ENCODE measurements at regions not wholly inside any gene's neighbourhood (a gene's known extent, or its start where the extent isn't known, plus 50 kb on each side); places are given as distances from the start of the nearest gene placed in this dataset.

DNA sequence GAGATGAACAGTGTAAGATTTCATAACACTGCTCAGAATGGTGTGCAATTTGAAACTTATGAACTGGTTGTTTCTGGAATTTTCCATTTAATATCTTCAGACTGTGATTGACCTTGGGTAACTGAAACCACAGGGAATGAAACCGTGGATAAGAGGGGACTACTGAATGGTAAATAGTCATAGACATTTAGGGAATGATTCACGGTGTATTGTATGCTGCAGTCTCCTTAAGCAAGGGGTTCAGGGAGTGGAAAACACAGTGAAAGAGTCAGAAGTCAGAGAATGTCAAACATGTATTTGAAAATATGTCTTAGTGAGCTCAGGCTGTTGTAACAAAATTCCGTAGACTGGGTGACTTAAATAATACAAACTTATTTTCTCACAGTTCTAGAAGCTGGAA, 398.2 kb upstream of the DIPK2B start:
- Histone ChIP-seq H3K4me1 (ENCODE audit: control insufficient read depth, insufficient read depth, low read length) (no peaks in the 10 kb centered on the region), H3K27ac (ENCODE audit: low read length) (no peak overlapping the region), H3K27me3 (ENCODE audit: control insufficient read depth, insufficient read depth, low read length) (no peaks in the 10 kb centered on the region), H3K9me3 (ENCODE audit: control insufficient read depth, insufficient read depth, low read depth, low read length) (no peaks in the 10 kb centered on the region), H3K4me3 (ENCODE audit: low read depth in 2 of 2, low read length in 2 of 2) (no peak overlapping the region), H3K36me3 (ENCODE audit: control insufficient read depth, insufficient read depth, low read length) (no peaks in the 10 kb centered on the region)
- POLR2A ChIA-PET: no interaction called here
- CTCF ChIA-PET: no interaction called here
- BruUV-seq (replicated peaks): no TSS peak
- intact Hi-C loops (cut with micrococcal nuclease; ENCODE audit: unreplicated experiment) (no loop called here), in situ Hi-C loops (cut with HindIII; ENCODE audit: low pct_unique_long_range_greater_than_20kb, low sequenced_read_pairs) (no loop called here)
- TF ChIP-seq, protein P1, sequence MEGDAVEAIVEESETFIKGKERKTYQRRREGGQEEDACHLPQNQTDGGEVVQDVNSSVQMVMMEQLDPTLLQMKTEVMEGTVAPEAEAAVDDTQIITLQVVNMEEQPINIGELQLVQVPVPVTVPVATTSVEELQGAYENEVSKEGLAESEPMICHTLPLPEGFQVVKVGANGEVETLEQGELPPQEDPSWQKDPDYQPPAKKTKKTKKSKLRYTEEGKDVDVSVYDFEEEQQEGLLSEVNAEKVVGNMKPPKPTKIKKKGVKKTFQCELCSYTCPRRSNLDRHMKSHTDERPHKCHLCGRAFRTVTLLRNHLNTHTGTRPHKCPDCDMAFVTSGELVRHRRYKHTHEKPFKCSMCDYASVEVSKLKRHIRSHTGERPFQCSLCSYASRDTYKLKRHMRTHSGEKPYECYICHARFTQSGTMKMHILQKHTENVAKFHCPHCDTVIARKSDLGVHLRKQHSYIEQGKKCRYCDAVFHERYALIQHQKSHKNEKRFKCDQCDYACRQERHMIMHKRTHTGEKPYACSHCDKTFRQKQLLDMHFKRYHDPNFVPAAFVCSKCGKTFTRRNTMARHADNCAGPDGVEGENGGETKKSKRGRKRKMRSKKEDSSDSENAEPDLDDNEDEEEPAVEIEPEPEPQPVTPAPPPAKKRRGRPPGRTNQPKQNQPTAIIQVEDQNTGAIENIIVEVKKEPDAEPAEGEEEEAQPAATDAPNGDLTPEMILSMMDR (IDR thresholded peaks at IDR 0.05): no peak
- TF ChIP-seq, protein P2, sequence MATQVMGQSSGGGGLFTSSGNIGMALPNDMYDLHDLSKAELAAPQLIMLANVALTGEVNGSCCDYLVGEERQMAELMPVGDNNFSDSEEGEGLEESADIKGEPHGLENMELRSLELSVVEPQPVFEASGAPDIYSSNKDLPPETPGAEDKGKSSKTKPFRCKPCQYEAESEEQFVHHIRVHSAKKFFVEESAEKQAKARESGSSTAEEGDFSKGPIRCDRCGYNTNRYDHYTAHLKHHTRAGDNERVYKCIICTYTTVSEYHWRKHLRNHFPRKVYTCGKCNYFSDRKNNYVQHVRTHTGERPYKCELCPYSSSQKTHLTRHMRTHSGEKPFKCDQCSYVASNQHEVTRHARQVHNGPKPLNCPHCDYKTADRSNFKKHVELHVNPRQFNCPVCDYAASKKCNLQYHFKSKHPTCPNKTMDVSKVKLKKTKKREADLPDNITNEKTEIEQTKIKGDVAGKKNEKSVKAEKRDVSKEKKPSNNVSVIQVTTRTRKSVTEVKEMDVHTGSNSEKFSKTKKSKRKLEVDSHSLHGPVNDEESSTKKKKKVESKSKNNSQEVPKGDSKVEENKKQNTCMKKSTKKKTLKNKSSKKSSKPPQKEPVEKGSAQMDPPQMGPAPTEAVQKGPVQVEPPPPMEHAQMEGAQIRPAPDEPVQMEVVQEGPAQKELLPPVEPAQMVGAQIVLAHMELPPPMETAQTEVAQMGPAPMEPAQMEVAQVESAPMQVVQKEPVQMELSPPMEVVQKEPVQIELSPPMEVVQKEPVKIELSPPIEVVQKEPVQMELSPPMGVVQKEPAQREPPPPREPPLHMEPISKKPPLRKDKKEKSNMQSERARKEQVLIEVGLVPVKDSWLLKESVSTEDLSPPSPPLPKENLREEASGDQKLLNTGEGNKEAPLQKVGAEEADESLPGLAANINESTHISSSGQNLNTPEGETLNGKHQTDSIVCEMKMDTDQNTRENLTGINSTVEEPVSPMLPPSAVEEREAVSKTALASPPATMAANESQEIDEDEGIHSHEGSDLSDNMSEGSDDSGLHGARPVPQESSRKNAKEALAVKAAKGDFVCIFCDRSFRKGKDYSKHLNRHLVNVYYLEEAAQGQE (IDR thresholded peaks at IDR 0.05; ENCODE audit: insufficient read depth in 1 of 2, low read depth in 2 of 2, low read length in 1 of 2): no peak
- ATAC-seq (no peak), DNase-seq (ENCODE audit: low read depth, low spot score) (no peak)

DNA sequence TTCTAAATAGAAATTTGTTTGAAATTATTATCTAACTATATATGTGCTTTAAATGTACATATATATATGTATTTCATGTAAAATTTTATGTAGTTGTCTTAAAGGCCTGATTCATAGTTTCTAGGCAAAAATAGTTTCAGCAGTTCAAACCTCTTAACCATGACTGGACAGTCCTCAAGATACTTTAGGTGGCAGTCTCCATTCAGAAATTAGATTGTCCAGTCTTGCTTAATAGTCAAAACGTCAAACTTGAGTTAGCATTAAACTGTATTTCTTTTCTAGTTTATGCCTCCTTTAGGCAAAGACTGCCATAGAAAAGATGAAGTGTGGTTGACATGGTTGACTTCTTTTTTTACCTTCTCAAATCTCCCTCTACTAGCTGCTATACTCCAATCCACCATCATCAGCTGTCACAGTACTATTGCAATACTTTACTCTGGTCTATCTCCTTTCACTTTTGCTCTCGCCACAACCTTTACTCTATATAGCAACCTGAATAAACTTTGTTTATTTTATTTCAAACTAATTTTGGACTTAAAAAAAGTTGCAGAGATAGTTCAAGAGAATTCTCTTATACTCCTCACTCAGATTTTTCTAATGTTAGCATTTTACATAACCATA, 395.6 kb upstream of the DIPK2B start:
- in situ Hi-C loops (cut with HindIII; ENCODE audit: low pct_unique_long_range_greater_than_20kb, low sequenced_read_pairs): no loop called here
- DNase-seq (ENCODE audit: low read depth, low spot score) (no peak), ATAC-seq (no peak)
- BruUV-seq (replicated peaks): no TSS peak
- H3K4me1 ChIP-seq (ENCODE audit: control insufficient read depth, insufficient read depth, low read length): no peaks in the 10 kb centered on the region
- no peak overlapping the region for H3K27ac ChIP-seq (ENCODE audit: low read length)
- CTCF ChIA-PET: no interaction called here
- intact Hi-C loops (cut with micrococcal nuclease; ENCODE audit: unreplicated experiment): no loop called here
- no peaks in the 10 kb centered on the region for H3K27me3 ChIP-seq (ENCODE audit: control insufficient read depth, insufficient read depth, low read length)
- TF ChIP-seq SIN3A (IDR thresholded peaks at IDR 0.05; ENCODE audit: borderline replicate concordance, insufficient read depth, low read depth, low read length): no peak
- TF ChIP-seq, protein P2 (IDR thresholded peaks at IDR 0.05; ENCODE audit: insufficient read depth in 1 of 2, low read depth in 2 of 2, low read length in 1 of 2): no peak
- no peak for TF ChIP-seq TCF7L2 (IDR thresholded peaks at IDR 0.05; ENCODE audit: low read depth, low read length)
- TF ChIP-seq, protein P1 (IDR thresholded peaks at IDR 0.05): no peak
- no peak for TF ChIP-seq POLR2AphosphoS5 (IDR thresholded peaks at IDR 0.05; ENCODE audit: low read depth, low read length)
- POLR2A ChIA-PET: no interaction called here
- H3K36me3 ChIP-seq (ENCODE audit: control insufficient read depth, insufficient read depth, low read length): no peaks in the 10 kb centered on the region
- H3K4me3 ChIP-seq (ENCODE audit: low read depth in 2 of 2, low read length in 2 of 2): no peak overlapping the region
- no peaks in the 10 kb centered on the region for H3K9me3 ChIP-seq (ENCODE audit: control insufficient read depth, insufficient read depth, low read depth, low read length)

Measured in Panc1 (cell line).